GM23248 (cell line): ENCODE measurements at regions not wholly inside any gene's neighbourhood (a gene's known extent, or its start where the extent isn't known, plus 50 kb on each side); places are given as distances from the start of the nearest gene placed in this dataset.

ENCODE experiments used
- EZH2 ChIP-seq: fragments of 200-600 bp; sonication (generic); IDR thresholded peaks from 2 replicates; pipeline ENCODE4 v1.6.1; 2018; ENCODE audit warnings: antibody characterized with exemption, mild to moderate bottlenecking; ENCODE audit not compliant: insufficient read depth, poor library complexity, severe bottlenecking
- EZH2phosphoT487 ChIP-seq: fragments of 200-600 bp; sonication (generic); IDR thresholded peaks from 2 replicates; pipeline ENCODE4 v1.6.1; 2018; ENCODE audit warnings: antibody characterized with exemption, moderate library complexity, mild to moderate bottlenecking, low read depth; ENCODE audit not compliant: insufficient read depth

DNA sequence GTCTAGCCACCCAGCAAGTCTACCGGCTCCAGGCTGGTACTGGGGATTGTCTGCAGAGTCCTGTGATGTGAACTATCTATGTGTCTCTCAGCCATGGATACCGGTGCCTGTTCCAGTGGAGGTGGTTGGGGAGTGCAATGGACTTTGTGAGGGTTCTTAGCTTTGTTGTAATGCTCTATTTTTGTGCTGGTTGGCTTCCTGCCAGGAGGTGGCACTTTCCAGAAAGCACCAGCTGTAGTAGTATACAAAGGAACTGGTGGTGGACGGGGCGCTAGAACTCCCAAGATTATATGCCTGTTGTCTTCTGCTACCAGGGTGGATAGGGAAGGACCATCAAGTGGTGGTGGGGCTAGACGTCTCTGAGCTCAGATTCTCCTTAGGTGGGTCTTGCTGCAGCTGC is 306.4 kb upstream of the POF1B start:
- TF ChIP-seq EZH2phosphoT487 = no peak
- no peak for TF ChIP-seq EZH2
